ENCODE measurements at regions not wholly inside any gene's neighbourhood (a gene's known extent, or its start where the extent isn't known, plus 50 kb on each side); places are given as distances from the start of the nearest gene placed in this dataset.
"Not testable (repeated sequence)": the region's sequence is repeated elsewhere in the genome, so short reads cannot be mapped to it uniquely, and the experiment has no call there.

- no peak for DNase-seq
Observed at GRCh38 chr9:3773362-3774060, 247.7 kb upstream of the RFX3 start.

DNA sequence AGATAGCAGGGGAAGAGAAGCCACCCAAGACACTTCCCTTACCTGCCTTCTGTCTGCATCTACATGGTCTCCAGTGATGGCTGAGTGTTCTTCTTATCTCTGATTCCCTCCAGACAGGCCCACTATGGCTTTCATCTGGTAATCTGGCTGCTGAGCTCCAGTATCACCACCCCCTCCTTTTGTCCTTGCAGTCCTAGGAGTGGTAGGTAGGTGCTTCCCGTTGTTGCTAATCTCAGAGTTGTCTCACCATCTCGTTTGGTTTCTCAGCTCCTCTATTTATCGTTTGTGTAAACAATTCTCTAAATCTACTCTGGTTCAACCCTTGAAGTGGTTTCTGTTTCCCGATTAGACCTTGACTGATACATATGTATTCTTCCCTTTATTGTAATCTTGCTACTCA lies 243.8 kb upstream of the RFX3 start:
- DNase-seq: no peak

- DNase-seq: no peak
Observed at GRCh38 chr9:3768712-3769457, 243.1 kb upstream of the RFX3 start.

GRCh38 chr9:3768286-3768685 lies 242.5 kb upstream of the RFX3 start:
- no peak for DNase-seq

GRCh38 chr9:3762076-3762475 lies 236.3 kb upstream of the RFX3 start:
- DNase-seq: no peak

- no peak for DNase-seq
Observed at GRCh38 chr9:3760031-3760430, 234.2 kb upstream of the RFX3 start.

DNA sequence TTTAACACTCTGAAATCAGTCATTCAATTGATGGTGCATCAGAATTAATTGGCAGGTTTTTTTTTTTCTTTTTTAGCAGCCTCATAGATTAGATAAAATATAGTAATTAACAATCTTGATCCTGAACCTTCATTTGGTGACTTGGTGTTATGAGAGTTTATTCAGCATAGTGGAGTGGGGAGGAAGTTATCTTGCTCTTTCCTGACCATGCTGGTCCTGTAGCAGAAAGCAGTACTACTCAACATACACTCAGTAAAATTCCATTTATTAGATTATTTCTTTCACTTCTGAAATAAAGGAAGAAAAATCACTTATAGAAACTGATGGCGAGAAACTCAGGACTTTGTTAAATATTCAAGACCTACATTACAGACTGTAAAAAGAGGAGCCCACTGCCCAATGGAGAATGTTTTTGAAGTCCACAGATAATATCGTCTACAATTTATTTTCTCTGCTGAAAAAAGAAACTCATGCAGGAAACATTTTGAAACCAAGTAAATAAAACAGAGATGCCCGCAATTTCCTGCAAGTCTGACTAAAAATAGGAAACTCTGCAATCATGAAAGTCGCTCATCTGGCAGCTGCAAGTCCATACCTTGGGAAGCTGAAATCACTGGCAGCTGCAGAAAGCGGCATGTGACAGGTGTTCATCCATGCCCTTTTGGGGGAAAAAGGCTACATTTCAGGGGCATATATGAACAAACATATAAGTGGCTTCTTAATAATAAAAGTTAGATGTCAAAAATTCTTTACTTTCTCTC lies 233.2 kb upstream of the RFX3 start:
- DNase-seq: no peak

DNA sequence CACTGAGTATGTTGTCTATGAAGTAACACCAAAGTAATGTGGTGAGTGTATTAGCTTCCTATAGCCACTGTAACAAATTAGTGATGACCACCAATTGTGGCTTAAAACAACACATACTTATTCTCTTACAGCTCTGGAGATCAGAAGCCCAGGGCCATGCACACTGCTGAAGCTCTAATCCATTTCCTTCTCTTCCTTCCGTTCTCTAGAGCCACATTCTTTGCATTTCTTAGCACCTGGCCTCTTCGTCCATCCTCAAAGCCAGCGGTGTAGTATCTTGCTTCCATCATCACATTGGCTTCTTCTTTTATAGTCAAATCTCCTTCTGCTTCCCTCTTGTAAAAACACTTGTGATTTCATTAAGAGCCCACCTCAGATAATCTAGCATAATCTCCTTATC lies 230.3 kb upstream of the RFX3 start:
- no peak for DNase-seq

DNA sequence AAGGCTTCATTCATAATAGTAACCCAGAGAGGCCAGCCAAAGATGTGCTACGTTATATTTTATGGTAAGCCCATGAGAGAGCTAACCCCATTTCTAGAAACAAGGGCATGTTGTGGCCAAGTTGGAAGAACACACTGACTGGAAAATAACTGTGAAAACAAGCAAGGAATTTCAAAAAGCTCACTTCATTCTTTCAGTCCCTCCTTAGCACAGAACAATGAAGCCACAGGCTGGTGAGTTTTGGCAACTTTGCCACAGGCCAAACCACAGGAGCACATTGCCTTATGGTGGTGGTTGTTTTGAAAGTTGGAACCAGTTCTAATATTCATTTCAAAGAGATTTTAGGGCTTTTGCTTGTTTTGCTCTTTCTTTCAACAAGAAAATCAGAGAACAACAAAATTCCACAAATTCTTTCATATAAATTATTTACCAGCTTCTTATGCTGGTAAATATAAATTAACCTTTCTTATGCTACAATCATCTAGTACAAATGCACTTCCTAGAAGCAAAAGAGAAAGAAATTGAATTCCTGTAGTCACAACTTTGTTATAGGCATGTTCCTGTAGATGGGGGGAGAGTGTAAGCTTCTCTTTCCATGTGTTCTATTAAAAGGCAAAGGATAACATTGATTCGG lies 225.4 kb upstream of the RFX3 start:
- no peak for DNase-seq

DNA sequence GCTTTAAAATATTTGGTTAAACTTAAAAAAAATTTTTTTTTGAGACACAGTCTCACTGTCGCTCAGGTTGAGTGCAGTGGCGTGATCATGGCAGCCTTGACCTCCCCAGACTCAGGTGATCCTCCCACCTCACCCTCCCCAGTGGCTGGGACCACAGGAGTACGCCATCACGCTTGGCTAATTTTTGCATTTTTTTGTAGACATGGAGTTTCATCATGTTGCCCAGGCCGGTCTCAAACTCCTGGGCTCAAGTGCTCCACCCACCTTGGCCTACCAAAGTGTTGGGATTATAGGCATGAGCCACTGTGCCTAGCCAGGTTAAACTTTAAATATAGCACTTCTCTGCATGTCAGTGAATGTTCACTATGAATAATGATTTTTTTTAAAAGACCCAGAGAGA lies 224.5 kb upstream of the RFX3 start:
- DNase-seq: no peak

- no peak for DNase-seq
Observed at GRCh38 chr9:3746296-3747275, 220.8 kb upstream of the RFX3 start.

- DNase-seq: no peak
Observed at GRCh38 chr9:3743901-3744413, 218.2 kb upstream of the RFX3 start.

GRCh38 chr9:3742586-3742985 lies 216.8 kb upstream of the RFX3 start:
- no peak for DNase-seq

GRCh38 chr9:3741729-3742128 lies 215.9 kb upstream of the RFX3 start:
- DNase-seq: no peak

- DNase-seq: no peak
Observed at GRCh38 chr9:3740690-3741419, 215.1 kb upstream of the RFX3 start.

DNA sequence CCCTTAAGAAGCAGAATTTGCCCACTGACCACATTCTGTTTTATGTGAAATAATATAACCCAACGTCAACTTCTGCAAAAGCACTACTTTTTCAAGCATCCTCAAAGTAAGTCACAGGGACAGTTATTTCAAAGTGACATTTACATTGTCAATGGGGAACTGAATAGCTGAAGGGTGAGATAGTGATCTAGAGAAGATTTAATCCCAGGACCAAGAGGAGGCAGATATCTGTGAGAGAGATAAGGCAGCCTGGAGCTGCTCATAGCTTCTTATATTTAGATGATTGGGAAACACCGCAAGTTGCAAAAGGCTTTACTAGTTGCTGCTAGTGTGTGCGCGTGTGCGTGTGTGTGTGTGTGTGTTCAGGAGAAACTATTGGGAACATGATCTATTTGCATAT lies 210.4 kb upstream of the RFX3 start:
- no peak for DNase-seq

- DNase-seq: no peak
Observed at GRCh38 chr9:3735251-3735650, 209.4 kb upstream of the RFX3 start.

DNA sequence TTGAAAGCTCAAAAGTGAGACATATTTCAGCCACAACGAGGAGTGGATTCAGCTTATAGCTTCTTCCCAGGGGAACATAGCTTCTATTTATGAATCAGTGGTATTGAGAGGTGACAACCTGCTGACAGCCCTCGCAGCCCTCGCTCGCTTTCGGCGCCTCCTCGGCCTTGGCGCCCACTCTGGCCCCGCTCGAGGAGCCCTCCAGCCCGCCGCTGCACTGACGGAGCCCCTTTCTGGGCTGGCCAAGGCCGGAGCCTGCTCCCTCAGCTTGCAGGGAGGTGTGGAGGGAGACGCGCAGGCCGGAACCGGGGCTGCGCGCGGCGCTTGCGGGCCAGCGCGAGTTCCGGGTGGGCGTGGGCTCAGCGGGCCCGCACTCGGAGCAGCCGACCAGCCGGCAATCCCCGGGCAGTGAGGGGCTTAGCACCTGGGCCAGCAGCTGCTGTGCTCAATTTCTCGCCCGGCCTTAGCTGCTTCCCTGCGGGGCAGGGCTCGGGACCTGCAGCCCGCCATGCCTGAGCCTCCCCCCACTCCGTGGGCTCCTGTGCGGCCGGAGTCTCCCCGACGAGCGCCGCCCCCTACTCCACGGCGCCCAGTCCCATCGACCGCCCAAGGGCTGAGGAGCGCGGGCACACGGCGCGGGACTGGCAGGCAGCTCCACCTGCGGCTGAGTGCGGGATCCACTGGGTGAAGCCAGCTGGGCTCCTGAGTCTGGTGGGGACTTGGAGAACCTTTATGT lies 207.9 kb upstream of the RFX3 start:
- not testable (repeated sequence) for DNase-seq

GRCh38 chr9:3733039-3733408 lies 207.2 kb upstream of the RFX3 start:
- DNase-seq: no peak
